Neural cell (in vitro differentiated cells): ENCODE measurements at regions not wholly inside any gene's neighbourhood (a gene's known extent, or its start where the extent isn't known, plus 50 kb on each side); places are given as distances from the start of the nearest gene placed in this dataset.

ENCODE experiments used
- RAD21 ChIP-seq: fragments of 450-650 bp; conservative IDR thresholded peaks from 2 replicates; pipeline ENCODE4 v1.6.1; 2014; ENCODE audit warnings: antibody characterized with exemption, mild to moderate bottlenecking, moderate library complexity
- SMC3 ChIP-seq: fragments of 450-650 bp; conservative IDR thresholded peaks from 2 replicates; pipeline ENCODE4 v1.6.1; 2014; ENCODE audit warnings: antibody characterized with exemption, mild to moderate bottlenecking, moderate library complexity; ENCODE audit not compliant: poor library complexity

DNA sequence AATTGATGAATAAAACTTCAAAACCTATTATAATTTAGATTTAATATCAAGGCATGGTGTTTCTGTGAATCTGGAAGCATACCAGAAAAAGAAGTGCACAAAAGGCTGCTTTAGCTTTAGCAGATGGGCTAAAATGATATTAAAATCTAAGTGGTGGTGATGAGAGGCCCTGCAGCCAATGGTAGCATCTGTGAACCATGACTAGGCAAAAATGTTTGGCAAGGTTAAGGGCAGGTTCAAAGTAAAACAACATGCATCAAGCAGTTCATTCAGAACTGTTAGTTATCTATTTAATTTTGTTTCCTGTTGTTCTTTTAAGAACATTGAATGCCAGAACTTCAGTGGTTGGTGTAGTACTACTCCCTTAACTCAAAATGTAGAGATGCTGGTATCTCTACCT, 1736.9 kb upstream of the CELF4 start:
- TF ChIP-seq RAD21 (no peak), SMC3 (no peak)
